ENCODE measurements at regions not wholly inside any gene's neighbourhood (a gene's known extent, or its start where the extent isn't known, plus 50 kb on each side); places are given as distances from the start of the nearest gene placed in this dataset.
"Not testable (repeated sequence)": the region's sequence is repeated elsewhere in the genome, so short reads cannot be mapped to it uniquely, and the experiment has no call there.

GRCh38 chr2:21837168-21837960 lies 713.6 kb downstream of the TDRD15 start:
- ChIA-PET CTCF (no interaction called here), POLR2A (ENCODE audit: low non-redundant PET) (no interaction called here)
- TF ChIP-seq CTCF (conservative IDR thresholded peaks at IDR 0.05; ENCODE audit: low read depth), result no peak
- no peak for DNase-seq (ENCODE audit: low spot score)
- H3K27ac ChIP-seq, result no peak overlapping the region

GRCh38 chr2:21841341-21841740 lies 717.6 kb downstream of the TDRD15 start:
- DNase-seq (ENCODE audit: low spot score), result no peak

GRCh38 chr2:21850367-21850766 lies 726.6 kb downstream of the TDRD15 start:
- H3K27ac ChIP-seq; DNase-seq (ENCODE audit: low spot score); POLR2A ChIA-PET (ENCODE audit: low non-redundant PET): not testable (repeated sequence)
- CTCF ChIA-PET, result interaction anchor here (0.7 kb wide), 1 partner anchor 234 kb away, joined by 4 read pairs; no protein-coding TSS in a partner anchor

More at GRCh38 chr2:21841341-21841740, 717.6 kb downstream of the TDRD15 start:
- TF ChIP-seq CTCF (conservative IDR thresholded peaks at IDR 0.05; ENCODE audit: low read depth), result no peak
- ChIA-PET CTCF (no interaction called here), POLR2A (ENCODE audit: low non-redundant PET) (no interaction called here)
- no peak overlapping the region for H3K27ac ChIP-seq

GRCh38 chr2:21854938-21855337 lies 731.2 kb downstream of the TDRD15 start:
- ChIA-PET POLR2A (ENCODE audit: low non-redundant PET) (no interaction called here), CTCF (no interaction called here)
- DNase-seq (ENCODE audit: low spot score), result no peak
- H3K27ac ChIP-seq, result no peak overlapping the region
- TF ChIP-seq CTCF (conservative IDR thresholded peaks at IDR 0.05; ENCODE audit: low read depth), result no peak

GRCh38 chr2:21856708-21857107 lies 732.9 kb downstream of the TDRD15 start:
- TF ChIP-seq CTCF (conservative IDR thresholded peaks at IDR 0.05; ENCODE audit: low read depth), result no peak
- ChIA-PET CTCF (no interaction called here), POLR2A (ENCODE audit: low non-redundant PET) (no interaction called here)
- H3K27ac ChIP-seq, result no peak overlapping the region
- DNase-seq (ENCODE audit: low spot score), result no peak

- no peak for DNase-seq (ENCODE audit: low spot score)
- no peak overlapping the region for H3K27ac ChIP-seq
- no peak for TF ChIP-seq CTCF (conservative IDR thresholded peaks at IDR 0.05; ENCODE audit: low read depth)
- CTCF ChIA-PET, result no interaction called here
- POLR2A ChIA-PET (ENCODE audit: low non-redundant PET), result no interaction called here
These were observed 737.1 kb downstream of the TDRD15 start for GRCh38 chr2:21860907-21861306.

- no peak for TF ChIP-seq CTCF (conservative IDR thresholded peaks at IDR 0.05; ENCODE audit: low read depth)
- no peak for DNase-seq (ENCODE audit: low spot score)
- POLR2A ChIA-PET (ENCODE audit: low non-redundant PET), result no interaction called here
- CTCF ChIA-PET, result no interaction called here
- no peak overlapping the region for H3K27ac ChIP-seq
These were observed 742.5 kb downstream of the TDRD15 start for GRCh38 chr2:21866316-21866715.
